NT2/D1 (cell line): ENCODE measurements at regions not wholly inside any gene's neighbourhood (a gene's known extent, or its start where the extent isn't known, plus 50 kb on each side); places are given as distances from the start of the nearest gene placed in this dataset.

Experiments
- DNase-seq: peaks from one replicate; pipeline ENCODE4 v3.0.0-alpha.2; 2011; ENCODE audit warnings: low read depth, low spot score
- H3K27me3 ChIP-seq: 2 replicates; pipeline ENCODE4 v1.6.0; 2011; ENCODE audit warnings: mild to moderate bottlenecking; ENCODE audit not compliant: insufficient read length, insufficient read depth
- H3K36me3 ChIP-seq: 2 replicates; pipeline ENCODE4 v1.6.1; 2011; ENCODE audit warnings: mild to moderate bottlenecking, low read length, mixed read lengths; ENCODE audit not compliant: insufficient read depth, insufficient read length
- H3K4me1 ChIP-seq: 2 replicates; pipeline ENCODE4 v1.5.1; 2011; ENCODE audit not compliant: insufficient read depth, insufficient read length
- H3K4me3 ChIP-seq: 2 replicates; pipeline ENCODE4 v1.5.1; 2011; ENCODE audit warnings: low read depth; ENCODE audit not compliant: insufficient read length
- H3K9ac ChIP-seq: 2 replicates; pipeline ENCODE4 v1.6.0; 2011; ENCODE audit warnings: low read depth; ENCODE audit not compliant: insufficient read length
- H3K9me3 ChIP-seq: 2 replicates; pipeline ENCODE4 v1.5.1; 2011; ENCODE audit warnings: mild to moderate bottlenecking, low read length; ENCODE audit not compliant: insufficient read depth
- SUZ12 ChIP-seq: IDR thresholded peaks from 2 replicates; pipeline ENCODE4 v1.6.1; 2011; ENCODE audit not compliant: insufficient read length, insufficient read depth; ENCODE audit errors: extremely low read depth
- YY1 ChIP-seq: IDR thresholded peaks from 2 replicates; pipeline ENCODE4 v1.6.1; 2011; ENCODE audit not compliant: insufficient read length, insufficient read depth
- ZNF274 ChIP-seq: IDR thresholded peaks from 2 replicates; pipeline ENCODE4 v1.6.1; 2011; ENCODE audit warnings: mild to moderate bottlenecking, low read depth, low read length

DNA sequence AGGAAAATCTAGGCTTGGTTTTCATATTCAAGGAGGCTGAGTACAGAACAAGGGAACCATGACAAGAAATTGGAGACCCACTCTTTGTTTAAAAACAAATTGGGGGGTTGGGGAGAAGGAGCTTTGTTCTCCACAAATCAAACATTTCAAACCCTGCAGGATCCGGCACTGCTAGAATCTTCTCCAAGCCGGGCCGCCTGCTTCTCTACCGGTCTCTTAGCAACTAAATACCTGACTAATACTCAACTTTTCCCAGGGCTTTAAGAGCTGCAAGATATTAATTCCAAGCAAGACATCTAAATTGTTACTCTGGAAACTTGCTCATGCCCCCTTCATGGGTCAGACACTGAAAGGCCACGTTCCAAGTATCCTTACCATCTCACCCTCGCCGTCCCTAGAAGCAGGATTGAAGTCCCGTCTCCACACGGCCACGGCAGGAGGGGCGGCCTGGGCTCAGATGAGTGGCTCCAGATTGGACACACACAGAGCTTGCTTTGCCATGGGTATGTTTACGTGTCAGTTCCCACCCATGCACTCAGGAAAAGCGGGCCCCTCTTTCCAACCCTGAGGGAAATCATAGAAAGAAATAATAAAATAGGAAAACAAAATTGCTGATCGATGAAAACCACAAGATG is 126.4 kb upstream of the CDH4 start:
- H3K4me1 ChIP-seq = no peaks in the 10 kb centered on the region
- no peak overlapping the region for H3K4me3 ChIP-seq
- DNase-seq = no peak
- no peak overlapping the region for H3K9ac ChIP-seq
- peaks cover 94% of the 10 kb centered on the region for H3K27me3 ChIP-seq
- TF ChIP-seq SUZ12 (no peak), ZNF274 (no peak), YY1 (no peak)
- H3K9me3 ChIP-seq = no peaks in the 10 kb centered on the region; the same call in 1 of the 2 replicates
- H3K36me3 ChIP-seq = no peaks in the 10 kb centered on the region

DNA sequence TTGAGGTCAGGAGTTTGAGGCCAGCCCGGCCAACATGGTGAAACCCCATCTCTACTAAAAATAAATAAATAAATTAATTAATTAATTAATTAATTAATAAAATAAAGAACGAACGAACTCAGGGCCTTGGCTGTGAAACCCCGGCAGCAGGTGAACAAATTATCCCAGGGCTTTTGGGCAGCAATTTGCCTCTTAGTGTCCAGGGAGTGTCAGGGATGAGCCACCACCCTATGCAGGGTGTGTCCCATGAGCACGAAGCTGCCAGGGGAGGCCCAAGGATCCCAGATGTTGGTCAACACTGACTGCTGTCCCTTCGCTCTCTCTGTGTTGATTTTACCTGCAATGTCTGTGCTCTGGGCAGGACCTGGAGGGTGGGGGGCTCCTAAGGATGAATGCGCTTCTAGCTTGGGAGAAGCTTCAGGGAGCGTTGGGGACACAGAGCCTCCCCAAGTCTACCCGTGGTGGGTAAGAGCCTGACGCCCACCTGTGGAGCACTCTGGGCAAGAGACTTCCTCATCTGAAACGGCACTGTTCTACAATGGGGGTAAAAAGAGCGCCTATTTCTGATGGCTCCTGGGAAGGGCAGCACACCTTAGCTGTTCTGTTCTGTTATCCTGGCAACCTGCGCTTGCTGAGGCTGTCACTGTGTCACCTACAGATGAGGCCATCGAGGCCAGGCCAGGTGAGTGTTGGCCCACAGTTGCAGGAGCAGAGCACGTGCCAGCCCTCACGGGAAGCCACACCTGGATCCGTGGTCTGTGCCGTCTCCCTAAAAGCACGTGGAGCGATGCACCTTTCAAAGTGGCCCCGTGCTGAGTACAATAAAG is 125.5 kb upstream of the CDH4 start:
- Histone ChIP-seq H3K9ac (no peak overlapping the region), H3K27me3 (peaks cover 94% of the 10 kb centered on the region), H3K36me3 (no peaks in the 10 kb centered on the region), H3K4me1 (no peaks in the 10 kb centered on the region), H3K9me3 (no peaks in the 10 kb centered on the region; the same call in 1 of the 2 replicates), H3K4me3 (no peak overlapping the region)
- DNase-seq = no peak
- no peak for TF ChIP-seq ZNF274
- no peak for TF ChIP-seq SUZ12
- no peak for TF ChIP-seq YY1

DNA sequence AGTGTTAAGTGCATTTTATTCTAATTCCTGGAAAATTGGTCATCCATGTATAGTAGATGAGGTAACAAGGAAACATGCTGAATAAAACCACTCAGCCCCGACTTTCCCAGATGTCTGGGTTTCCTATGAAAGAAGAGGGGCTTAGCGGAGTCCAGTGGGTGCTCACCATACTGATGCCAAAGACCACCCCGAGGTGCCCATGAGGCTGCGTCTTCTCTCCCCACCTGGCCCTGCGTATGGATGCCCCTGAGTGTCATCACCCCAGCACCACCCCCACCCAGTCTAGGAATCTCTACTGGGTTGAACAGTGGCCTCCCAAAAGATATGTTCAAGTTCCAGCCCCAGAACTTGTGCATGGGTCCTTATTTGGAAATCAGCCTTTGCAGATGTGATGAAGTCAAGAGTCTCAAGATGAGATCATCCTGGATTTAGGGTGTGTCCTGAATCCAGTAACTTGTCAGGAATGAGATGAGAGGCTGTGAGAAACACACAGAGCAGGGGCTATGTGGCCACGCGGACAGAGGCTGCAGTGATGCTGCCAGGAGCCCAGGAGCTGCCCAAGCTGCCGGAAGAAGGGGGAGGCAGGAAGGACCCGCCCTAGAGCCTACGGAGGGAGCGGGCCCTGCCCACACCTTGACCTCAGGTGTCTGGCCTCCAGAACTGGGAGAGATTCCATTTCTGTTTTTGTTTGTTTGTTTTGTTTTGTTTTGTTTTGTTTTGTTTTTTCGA is 124.6 kb upstream of the CDH4 start:
- Histone ChIP-seq H3K4me1 (no peaks in the 10 kb centered on the region), H3K4me3 (no peak overlapping the region), H3K27me3 (peaks cover 94% of the 10 kb centered on the region), H3K36me3 (no peaks in the 10 kb centered on the region), H3K9me3 (no peaks in the 10 kb centered on the region), H3K9ac (no peak overlapping the region)
- no peak for TF ChIP-seq YY1
- no peak for TF ChIP-seq ZNF274
- no peak for TF ChIP-seq SUZ12
- no peak for DNase-seq

DNA sequence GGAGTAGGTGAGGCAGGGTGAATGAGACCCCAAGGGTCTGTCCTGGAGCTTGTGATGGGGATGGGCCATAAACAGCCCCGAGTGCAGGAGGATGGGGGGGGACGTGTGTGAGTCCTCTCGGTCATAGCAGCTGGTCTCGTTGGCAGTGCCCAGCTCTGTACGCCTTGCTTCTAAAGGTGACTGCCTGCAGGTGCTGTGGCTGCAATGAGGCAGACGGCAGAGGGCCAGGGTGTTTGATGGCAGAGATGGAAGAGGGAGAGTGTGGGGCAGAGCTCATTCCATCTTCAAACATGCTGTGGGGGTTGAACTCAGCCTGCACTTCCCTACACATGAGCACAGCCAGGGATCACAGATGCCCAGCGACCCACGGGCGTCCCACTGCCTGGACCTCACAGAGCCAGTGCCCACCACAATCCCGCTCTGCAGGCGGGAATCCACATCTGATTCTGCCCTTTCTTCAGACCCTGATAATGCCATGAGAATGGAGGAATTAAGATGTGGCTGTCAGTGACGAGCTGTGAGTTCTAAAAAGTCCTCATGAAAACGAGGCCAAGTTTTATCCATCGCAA is 123.3 kb upstream of the CDH4 start:
- TF ChIP-seq ZNF274 = no peak
- TF ChIP-seq SUZ12 = no peak
- TF ChIP-seq YY1 = no peak
- no peaks in the 10 kb centered on the region for H3K4me1 ChIP-seq
- no peaks in the 10 kb centered on the region for H3K36me3 ChIP-seq
- H3K9ac ChIP-seq = no peak overlapping the region
- no peak overlapping the region for H3K4me3 ChIP-seq
- H3K9me3 ChIP-seq = no peaks in the 10 kb centered on the region
- H3K27me3 ChIP-seq = peaks cover 95% of the 10 kb centered on the region
- no peak for DNase-seq

DNA sequence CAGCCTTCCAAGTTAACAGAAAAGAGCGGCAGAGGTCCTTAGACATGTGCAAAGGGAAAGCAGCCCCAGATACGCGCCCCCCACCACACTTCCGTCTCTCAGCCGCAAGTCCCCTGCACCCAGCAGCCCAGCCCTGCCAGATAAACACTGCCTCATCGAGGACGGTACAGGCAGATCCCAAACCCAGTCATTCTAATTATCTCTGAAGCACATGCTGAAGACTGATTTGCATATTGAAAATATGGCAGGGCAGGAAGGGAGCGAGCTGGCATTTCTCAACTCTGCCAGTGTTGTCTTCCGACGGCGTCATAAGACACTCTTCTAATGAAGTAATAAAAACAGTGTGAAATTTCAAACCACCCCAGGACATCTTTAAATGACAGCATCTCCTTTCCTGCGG is 122.8 kb upstream of the CDH4 start:
- H3K4me3 ChIP-seq = no peak overlapping the region
- peaks cover 95% of the 10 kb centered on the region for H3K27me3 ChIP-seq
- no peaks in the 10 kb centered on the region for H3K9me3 ChIP-seq
- DNase-seq = no peak
- H3K4me1 ChIP-seq = no peaks in the 10 kb centered on the region
- no peak overlapping the region for H3K9ac ChIP-seq
- TF ChIP-seq ZNF274 (no peak), YY1 (no peak), SUZ12 (no peak)
- H3K36me3 ChIP-seq = no peaks in the 10 kb centered on the region

DNA sequence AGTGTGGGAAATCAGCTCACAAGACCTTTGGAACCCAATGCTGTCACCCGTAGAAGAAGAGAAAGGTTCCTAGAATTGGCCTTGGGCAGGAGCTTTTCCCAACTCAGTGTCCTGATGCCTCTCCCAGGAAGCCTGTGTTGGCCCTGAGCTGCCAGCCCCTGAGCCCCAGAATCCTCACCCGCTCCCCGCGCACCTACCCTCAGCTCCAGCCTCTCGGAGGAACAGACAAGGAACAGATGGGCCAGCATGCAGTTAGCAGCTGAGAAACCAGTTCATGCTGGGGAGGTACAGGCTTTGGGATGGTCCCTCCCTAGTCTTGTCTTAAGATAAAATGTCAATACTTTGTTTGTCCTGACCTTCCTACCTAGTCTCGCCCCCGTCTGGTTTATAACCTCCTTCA is 121.9 kb upstream of the CDH4 start:
- DNase-seq = no peak
- H3K4me1 ChIP-seq = no peaks in the 10 kb centered on the region
- TF ChIP-seq ZNF274 (no peak), SUZ12 (no peak), YY1 (no peak)
- H3K4me3 ChIP-seq = no peak overlapping the region
- H3K27me3 ChIP-seq = peaks cover 96% of the 10 kb centered on the region
- no peak overlapping the region for H3K9ac ChIP-seq
- H3K36me3 ChIP-seq = no peaks in the 10 kb centered on the region
- no peaks in the 10 kb centered on the region for H3K9me3 ChIP-seq
